OCI-LY1 (cell line): ENCODE measurements at regions not wholly inside any gene's neighbourhood (a gene's known extent, or its start where the extent isn't known, plus 50 kb on each side); places are given as distances from the start of the nearest gene placed in this dataset.

Experiments
- H2AFZ ChIP-seq: fragments of 200-600 bp; sonication (generic), shearing (Covaris generic); 2 replicates; pipeline ENCODE4 v1.6.0; 2014; ENCODE audit warnings: antibody characterized with exemption, mild to moderate bottlenecking, low read length
- H3F3A ChIP-seq: fragments of 200-600 bp; sonication (generic), shearing (Covaris generic); 2 replicates; pipeline ENCODE4 v1.6.0; 2014; ENCODE audit warnings: mild to moderate bottlenecking, antibody characterized with exemption, low read length, moderate library complexity; ENCODE audit not compliant: insufficient read depth
- H3K27ac ChIP-seq: fragments of 200-600 bp; sonication (generic); 2 replicates; pipeline ENCODE4 v1.5.1; 2014; ENCODE audit warnings: low read length, mixed run types, mild to moderate bottlenecking, low read depth; ENCODE audit not compliant: poor library complexity, severe bottlenecking
- H3K27me3 ChIP-seq: fragments of 200-600 bp; sonication (generic); 2 replicates; pipeline ENCODE4 v1.6.0; 2014; ENCODE audit warnings: antibody characterized with exemption, mild to moderate bottlenecking, low read length, moderate library complexity; ENCODE audit not compliant: insufficient read depth
- H3K36me3 ChIP-seq: fragments of 200-600 bp; sonication (generic); 2 replicates; pipeline ENCODE4 v1.6.1; 2014; ENCODE audit warnings: mild to moderate bottlenecking, antibody characterized with exemption, low read length, moderate library complexity, mixed read lengths; ENCODE audit not compliant: insufficient read depth
- H3K4me1 ChIP-seq: fragments of 200-600 bp; sonication (generic); 2 replicates; pipeline ENCODE4 v1.5.1; 2014; ENCODE audit warnings: mild to moderate bottlenecking, low read length, moderate library complexity; ENCODE audit not compliant: insufficient read depth, severe bottlenecking
- H3K4me2 ChIP-seq: fragments of 200-600 bp; sonication (generic), shearing (Covaris generic); 2 replicates; pipeline ENCODE4 v1.6.1; 2014; ENCODE audit warnings: low read length
- H3K4me3 ChIP-seq: fragments of 200-600 bp; sonication (generic); 2 replicates; pipeline ENCODE4 v1.5.1; 2014; ENCODE audit warnings: low read length, low read depth, mild to moderate bottlenecking, mixed read lengths; ENCODE audit not compliant: poor library complexity, severe bottlenecking
- H3K79me2 ChIP-seq: fragments of 200-600 bp; shearing (Covaris generic); 2 replicates; pipeline ENCODE4 v1.6.1; 2016; ENCODE audit warnings: mixed run types, low read length, mixed read lengths; ENCODE audit not compliant: insufficient read depth
- H3K9ac ChIP-seq: fragments of 200-600 bp; sonication (generic), shearing (Covaris generic); 2 replicates; pipeline ENCODE4 v1.6.1; 2014; ENCODE audit warnings: mild to moderate bottlenecking, low read length, mixed read lengths
- H3K9me2 ChIP-seq: fragments of 200-600 bp; sonication (generic), shearing (Covaris generic); 2 replicates; pipeline ENCODE4 v1.6.1; 2014; ENCODE audit warnings: low read depth, mild to moderate bottlenecking, low read length, mixed read lengths
- H3K9me3 ChIP-seq: fragments of 200-600 bp; shearing (Covaris generic); 2 replicates; pipeline ENCODE4 v1.6.1; 2014; ENCODE audit warnings: low read length, mixed read lengths
- H4K20me1 ChIP-seq: fragments of 200-600 bp; sonication (generic), shearing (Covaris generic); 2 replicates; pipeline ENCODE4 v1.6.0; 2016; ENCODE audit warnings: mild to moderate bottlenecking, low read length; ENCODE audit not compliant: insufficient read depth
- CTCF ChIP-seq: fragments of 200-600 bp; sonication (generic), shearing (Covaris generic); IDR thresholded peaks from 2 replicates; pipeline ENCODE4 v1.5.1; 2017; ENCODE audit warnings: mild to moderate bottlenecking, antibody characterized with exemption, low read length, moderate library complexity, mixed read lengths
- EZH2 ChIP-seq: fragments of 200-600 bp; sonication (generic), shearing (Covaris generic); IDR thresholded peaks from 2 replicates; pipeline ENCODE4 v1.8.0; 2017; ENCODE audit warnings: borderline replicate concordance, mixed run types, mild to moderate bottlenecking, antibody characterized with exemption, low read length, moderate library complexity, mixed read lengths

- Histone ChIP-seq H3F3A (no peaks in the 10 kb centered on the region), H3K9ac (no peak overlapping the region), H2AFZ (no peak overlapping the region), H3K9me2 (no peaks in the 10 kb centered on the region), H3K27me3 (no peaks in the 10 kb centered on the region), H3K4me3 (no peak overlapping the region), H3K79me2 (no peaks in the 10 kb centered on the region), H3K27ac (no peak overlapping the region), H3K4me2 (no peak overlapping the region), H3K4me1 (no peaks in the 10 kb centered on the region), H3K9me3 (no peaks in the 10 kb centered on the region), H4K20me1 (no peaks in the 10 kb centered on the region), H3K36me3 (no peaks in the 10 kb centered on the region)
- TF ChIP-seq CTCF (no peak), EZH2 (no peak)
Measured at GRCh38 chr4:156335721-156336120, 382.1 kb upstream of the CTSO start.

DNA sequence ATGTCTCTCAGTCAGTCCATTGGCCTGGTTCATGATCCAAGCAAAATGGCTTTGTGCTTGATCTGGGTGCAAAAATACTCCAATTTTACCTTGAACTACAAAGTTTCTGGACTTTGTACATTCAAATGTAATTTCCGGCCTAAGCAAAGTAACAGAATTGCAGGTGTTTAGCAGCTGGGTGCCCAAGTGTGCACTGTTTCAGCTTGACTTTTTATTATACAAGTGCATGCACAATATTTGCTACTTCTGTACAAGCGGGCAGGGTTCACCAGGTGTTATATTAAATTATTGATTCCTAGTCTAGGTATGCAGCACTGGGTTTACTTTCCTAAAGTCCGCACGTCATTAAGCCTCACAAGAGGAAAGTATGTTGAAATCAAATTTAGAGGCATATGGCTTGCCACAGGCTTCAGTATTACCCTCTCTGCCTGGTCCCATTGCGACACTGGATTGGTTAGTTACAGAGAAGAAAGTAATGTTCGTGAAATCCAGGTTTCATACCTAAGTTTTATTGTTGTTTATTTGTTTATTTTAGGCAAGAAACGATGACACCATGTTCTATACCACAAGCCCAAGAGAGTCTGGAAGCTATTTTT is 376.9 kb upstream of the CTSO start:
- Histone ChIP-seq H3K36me3 (no peaks in the 10 kb centered on the region), H2AFZ (no peak overlapping the region), H3K9me3 (no peaks in the 10 kb centered on the region), H3K4me2 (no peak overlapping the region), H3K9me2 (no peaks in the 10 kb centered on the region), H3K4me3 (no peak overlapping the region), H3K27me3 (no peaks in the 10 kb centered on the region), H3K4me1 (no peaks in the 10 kb centered on the region), H3K9ac (no peak overlapping the region), H4K20me1 (no peaks in the 10 kb centered on the region), H3K79me2 (no peaks in the 10 kb centered on the region), H3F3A (no peaks in the 10 kb centered on the region), H3K27ac (no peak overlapping the region)
- TF ChIP-seq EZH2, result no peak
- no peak for TF ChIP-seq CTCF

- Histone ChIP-seq H3K4me1 (no peaks in the 10 kb centered on the region), H3K79me2 (no peaks in the 10 kb centered on the region), H3F3A (no peaks in the 10 kb centered on the region), H2AFZ (no peak overlapping the region), H3K4me2 (no peak overlapping the region), H3K9ac (no peak overlapping the region), H3K27ac (no peak overlapping the region), H3K9me3 (no peaks in the 10 kb centered on the region), H3K27me3 (no peaks in the 10 kb centered on the region), H3K9me2 (no peaks in the 10 kb centered on the region), H3K36me3 (no peaks in the 10 kb centered on the region), H3K4me3 (no peak overlapping the region), H4K20me1 (no peaks in the 10 kb centered on the region)
- TF ChIP-seq CTCF (no peak), EZH2 (no peak)
Measured at GRCh38 chr4:156329779-156330178, 376.1 kb upstream of the CTSO start.
